Stimulated activated CD4-positive, alpha-beta T cell treated with anti-CD3 and anti-CD28 coated beads, TNF-alpha, amount 100 ng/mL, for 24 hours (primary cell): ENCODE measurements at regions not wholly inside any gene's neighbourhood (a gene's known extent, or its start where the extent isn't known, plus 50 kb on each side); places are given as distances from the start of the nearest gene placed in this dataset.

Experiments
- DNase-seq, 3 experiments: peaks; one replicate each; pipeline ENCODE4 v3.0.0-alpha.2; 2020; ENCODE audit warnings: low read depth in 3 of 3

DNA sequence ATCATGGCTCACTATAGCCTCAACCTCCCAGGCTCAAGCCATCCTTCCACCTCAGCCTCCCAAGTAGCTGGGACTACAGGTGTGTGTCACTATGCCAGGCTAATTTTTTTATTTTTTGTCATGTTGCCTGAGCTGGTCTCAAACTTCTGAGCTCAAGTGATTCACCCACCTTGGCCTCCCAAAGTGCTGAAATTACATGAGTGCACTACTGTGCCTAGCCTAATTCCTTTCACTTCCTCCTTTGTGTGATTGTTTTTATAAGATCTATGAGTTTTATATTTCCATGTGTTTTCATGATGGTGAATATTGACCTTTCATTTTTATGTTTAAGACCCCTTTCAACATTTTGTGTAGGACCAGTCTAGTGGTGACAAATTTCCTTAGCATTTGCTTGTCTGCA lies 55.2 kb upstream of the IL12B start:
- no peak for DNase-seq

DNA sequence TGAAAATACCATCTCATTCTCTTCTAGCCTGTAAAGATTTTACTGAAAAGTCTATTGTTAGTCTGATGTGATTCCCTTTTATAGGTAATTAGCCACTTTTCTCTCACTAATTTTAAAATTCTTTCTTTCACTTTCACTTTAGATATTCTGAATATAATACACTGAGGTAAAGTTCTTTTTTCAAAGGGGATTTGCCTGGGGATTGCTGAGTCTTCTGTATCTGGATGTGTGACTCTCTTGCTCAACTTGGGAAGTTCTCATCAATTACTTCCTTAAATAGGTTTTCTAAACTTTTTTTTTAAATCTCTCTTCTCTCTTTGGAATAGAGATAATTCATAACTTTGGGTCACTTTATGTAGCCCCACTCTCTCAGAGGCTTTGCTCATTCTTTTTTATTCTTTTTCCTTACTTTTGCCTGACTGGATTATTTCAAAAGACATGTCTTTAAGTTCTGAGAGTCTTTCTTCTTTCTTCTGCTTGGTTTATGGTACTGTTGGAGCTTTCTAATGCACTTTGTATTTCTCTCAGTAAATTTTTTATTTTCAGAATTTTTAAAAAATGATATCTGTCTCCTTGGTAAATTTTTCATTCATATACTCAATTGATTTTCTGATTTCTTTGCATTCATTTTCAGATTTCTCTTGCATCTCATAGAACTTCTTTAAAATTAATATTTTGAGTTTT lies 55.9 kb upstream of the IL12B start:
- no peak for DNase-seq

DNA sequence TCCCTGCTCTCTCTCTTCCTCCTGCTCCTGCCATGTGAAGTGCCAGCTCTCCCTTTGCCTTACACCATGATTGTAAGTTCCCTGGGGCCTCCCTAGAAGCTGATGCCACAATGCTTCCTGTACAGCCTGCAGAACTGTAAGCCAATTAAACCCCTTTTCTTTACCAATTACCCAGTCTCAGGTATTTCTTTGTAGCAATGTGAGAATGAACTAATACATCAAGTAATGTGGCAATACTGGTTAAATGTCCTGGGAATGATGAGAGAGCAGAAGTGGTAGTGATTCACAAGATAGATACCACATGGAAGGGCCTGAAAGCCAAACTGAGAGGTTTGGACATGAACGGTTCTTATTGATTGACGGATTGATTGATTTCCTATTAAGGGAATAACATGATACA lies 62.6 kb upstream of the IL12B start:
- no peak for DNase-seq

DNA sequence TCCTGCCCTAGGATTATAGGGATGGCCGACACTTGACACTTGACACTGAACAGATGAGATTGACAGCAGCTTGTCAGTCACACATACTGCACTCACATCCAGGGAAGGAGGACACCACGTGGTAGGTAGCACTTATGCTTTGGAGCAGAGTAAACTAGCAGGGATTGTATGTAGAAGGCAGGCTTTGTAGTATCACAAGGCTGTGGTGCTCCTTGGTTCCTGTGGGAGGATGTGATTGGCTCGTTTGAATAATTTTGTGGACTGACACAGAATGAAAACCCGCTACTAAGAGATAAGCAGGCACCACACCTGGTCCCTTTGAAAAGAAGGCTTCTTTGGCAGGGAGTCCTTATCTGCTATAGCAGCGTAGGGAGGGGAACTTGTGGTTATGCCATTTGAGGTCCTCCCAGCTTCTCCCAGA lies 63.6 kb upstream of the IL12B start:
- DNase-seq: no peak

DNA sequence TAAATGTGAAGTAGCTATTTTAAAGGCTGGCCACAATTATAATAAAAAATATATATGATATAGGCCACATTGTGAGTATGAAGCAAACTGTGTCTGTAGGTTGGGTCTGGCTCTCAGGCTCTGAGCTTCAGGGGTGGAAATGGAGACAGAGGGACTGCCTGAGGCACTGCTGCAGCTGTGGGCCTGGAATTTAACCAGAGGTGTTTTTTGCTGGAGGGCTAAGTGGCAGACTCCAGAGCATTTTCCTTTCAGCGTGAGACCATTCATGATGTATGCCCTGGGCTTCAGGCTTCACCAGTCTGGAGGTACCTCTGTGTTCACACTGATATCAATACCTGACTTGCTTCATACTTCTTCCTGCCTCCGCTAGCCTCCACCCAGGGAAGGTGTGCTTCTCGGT lies 64.9 kb upstream of the IL12B start:
- DNase-seq: no peak

DNA sequence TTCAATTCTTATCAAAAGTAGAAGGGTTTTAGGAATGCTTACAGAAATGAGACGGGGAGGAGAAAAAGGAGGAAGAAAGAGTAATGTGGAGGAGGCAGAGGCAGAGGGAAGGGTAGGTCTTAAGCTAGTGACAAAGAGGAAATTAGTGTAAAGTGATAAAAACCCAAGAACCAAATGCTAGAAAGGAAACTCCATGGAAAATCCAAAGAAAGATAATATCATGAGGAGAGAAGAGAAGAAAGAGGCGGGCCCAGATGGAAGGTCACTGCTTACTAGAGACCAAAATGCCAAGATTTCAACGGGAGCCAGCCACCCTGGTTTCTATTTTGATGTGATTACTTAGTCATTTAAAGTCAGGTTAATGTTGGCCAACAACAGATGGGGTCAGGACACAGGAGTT lies 68.6 kb upstream of the IL12B start:
- DNase-seq: no peak

DNA sequence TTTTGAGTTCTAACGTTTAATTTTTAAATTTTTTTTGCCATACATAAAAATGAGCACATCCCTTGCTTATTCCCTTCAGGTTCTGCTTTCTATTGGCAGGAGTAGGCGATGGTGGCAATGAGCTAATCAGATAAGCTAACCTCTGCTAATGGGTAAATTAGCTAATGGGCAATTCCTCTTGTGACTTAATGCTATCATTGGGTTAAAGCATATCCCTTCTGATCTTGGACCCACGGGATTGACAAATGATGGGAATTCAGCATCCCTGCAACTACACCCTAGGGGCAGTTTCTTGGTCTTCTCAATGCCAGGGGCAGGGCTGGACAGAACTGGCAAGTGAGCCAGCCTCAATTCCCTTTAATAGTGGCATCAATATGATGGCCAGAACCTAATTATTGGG lies 70.2 kb upstream of the IL12B start:
- DNase-seq: no peak

DNA sequence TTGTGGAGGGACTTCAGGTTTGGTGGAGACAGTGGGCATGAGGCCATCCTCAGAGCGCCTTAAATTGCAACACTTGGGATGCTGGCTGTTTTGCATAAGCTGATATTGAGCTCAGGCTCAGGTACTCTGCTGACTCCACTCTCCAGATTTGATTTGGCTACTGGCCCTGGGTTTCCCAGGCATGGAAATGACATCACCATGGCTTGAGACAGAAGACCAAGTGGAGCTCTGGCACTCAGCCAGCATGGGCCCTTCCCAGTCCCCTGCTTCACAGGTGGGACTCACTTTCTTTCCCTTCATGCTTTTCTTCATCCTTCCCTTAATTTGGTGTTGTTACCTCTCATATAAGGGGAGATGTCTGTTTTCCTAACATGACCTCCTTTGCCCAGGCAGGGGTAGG lies 72.0 kb upstream of the IL12B start:
- no peak for DNase-seq

DNA sequence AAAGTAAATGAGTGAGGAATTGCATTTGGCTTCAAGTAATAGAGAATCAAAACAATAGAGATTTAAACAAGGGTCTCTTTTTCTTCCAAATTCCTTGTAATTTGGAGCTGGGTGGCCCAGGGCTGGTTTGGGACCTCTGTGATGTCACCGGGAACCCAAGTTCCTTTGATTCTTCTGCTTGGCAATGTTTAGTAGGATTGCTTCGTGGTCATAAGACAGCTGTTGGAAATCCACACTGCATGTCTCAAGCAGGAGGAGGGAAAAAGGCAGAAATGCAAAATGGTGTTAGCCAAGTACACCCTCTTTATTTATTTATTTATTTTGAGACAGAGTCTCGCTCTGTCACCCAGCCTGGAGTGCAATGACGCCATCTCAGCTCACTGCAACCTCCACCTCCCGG lies 72.6 kb upstream of the IL12B start:
- DNase-seq: no peak

DNA sequence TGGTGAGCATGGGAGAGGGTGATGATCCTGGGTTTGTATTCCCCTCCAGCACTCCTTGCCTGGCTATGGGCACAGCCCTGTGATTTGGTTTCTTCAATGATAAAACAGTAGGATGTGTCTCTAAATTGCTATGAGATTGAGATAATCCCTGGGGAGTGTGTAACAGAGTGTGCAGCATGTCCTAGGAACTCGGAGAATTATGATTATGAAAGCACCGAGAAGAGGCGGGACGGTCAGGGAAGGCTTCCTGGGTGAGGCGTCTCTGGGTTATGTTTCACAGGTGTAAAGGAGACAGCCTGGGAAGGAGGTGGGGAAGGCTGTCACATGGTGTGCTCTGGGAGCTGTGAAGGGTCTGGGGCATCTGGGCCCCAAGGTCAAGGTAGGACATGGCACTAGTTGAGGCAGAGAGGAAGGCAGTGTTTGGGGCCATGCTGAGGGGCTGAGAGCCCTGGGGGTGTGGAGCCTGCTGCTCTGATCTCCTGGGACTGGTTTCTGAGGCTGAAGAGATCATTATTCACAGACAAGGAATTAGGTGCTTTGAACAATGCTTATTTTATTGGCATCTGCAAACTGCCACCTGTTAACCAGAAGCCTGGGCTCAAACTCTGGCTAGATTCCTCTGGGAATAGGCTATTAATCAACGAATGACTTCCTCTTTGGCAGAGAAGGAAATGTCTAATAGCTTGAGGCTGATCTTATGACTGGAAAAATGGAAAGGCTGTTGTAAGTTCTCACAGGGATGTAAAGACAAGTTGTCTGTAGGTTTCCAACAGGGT lies 73.8 kb upstream of the IL12B start:
- DNase-seq: no peak

DNA sequence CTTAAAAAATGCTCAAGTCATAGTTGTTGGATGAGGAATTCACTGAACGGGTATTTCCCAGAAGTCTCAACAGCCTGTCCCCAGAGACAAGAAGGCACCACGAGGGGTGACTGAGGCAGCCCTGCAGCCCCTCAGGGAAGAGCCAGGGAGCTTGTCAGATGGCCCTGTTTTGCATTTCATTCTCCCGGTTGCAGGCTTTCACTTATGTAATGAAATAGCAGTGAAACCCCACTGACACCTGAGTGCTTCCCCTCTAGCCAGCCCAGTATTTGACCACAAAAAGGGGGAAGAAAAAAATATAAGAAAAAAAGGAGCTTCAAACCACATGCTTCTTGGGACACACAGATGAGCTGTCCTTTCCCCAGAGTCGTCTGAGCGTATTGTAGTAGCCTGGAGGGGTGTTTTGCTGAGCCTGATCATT lies 75.3 kb upstream of the IL12B start:
- DNase-seq: no peak

DNA sequence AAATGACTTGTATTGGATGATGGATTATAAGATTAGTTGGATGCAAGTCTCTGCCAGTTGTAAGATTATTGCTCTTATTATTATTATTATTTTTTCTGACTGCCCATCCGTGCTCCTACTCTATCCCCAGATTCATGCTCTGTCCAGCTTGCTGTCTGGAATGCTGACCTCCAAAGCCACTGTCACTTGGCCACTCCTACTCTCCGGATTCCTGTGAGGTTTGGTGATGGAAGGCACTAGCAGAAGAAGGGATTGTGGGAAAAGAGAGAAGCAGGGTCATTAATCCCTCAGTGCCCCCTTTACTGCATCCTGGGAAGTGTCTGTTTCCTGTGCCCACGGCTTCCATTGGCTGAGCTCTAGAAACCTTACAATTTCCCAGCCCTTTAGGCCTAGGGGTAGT lies 76.3 kb upstream of the IL12B start:
- DNase-seq: no peak

DNA sequence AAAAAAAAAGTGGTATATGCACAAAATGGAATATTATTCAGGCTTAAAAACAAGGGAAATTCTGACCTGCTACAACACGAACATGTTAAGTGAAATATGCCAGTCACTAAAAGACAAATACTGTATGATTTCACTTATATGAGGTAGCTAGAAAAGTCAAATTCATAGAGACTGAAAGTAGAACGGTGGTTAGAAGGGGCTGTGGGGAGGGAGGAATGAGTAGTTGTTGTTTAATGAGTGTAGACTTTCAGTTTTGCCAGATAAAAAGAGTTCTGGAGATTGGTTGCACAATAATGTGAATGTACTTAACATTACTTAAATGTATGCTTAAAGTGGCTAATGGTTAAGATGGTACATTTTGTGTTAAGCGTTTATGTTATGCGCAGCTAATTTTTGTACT lies 79.5 kb upstream of the IL12B start:
- peak in 1 of 3 experiments; percentile 26 for DNase-seq

DNA sequence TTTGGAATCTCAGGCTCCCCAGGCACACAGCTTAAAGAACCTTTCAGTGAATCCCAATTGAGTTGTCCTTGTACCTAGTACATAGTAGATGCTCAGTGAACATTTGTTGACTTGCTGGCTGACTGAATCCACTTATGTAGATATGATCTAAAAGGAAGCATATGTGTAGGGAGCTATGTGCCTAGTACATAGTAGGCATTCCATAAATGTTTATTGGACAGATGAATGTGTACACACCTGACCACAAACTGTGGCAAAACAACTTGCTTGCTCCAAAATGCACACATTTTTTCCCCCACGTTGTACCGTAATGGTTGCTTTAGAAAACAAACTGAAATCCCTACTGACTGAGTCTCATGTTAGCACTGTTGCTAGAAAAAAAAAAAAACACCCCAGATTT lies 80.2 kb upstream of the IL12B start:
- no peak for DNase-seq

DNA sequence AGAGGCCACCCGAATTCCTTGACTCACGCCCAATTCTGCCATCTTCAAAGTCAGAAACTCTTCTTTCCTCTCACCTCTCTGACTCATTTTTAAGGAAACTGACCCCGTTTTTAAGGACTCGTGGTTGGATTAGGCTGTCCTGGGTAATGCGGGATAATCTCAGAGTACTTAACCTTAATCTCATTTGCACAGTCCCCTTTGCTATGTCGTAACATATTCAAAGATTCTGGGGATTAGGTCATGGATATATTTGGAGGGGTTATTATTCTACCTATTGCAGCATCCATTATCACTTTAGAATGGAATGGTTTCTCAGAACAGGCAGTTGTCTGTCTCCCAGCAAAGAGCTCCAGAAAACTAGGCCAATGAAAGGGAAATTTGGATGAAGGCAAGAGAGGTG lies 80.8 kb upstream of the IL12B start:
- no peak for DNase-seq

DNA sequence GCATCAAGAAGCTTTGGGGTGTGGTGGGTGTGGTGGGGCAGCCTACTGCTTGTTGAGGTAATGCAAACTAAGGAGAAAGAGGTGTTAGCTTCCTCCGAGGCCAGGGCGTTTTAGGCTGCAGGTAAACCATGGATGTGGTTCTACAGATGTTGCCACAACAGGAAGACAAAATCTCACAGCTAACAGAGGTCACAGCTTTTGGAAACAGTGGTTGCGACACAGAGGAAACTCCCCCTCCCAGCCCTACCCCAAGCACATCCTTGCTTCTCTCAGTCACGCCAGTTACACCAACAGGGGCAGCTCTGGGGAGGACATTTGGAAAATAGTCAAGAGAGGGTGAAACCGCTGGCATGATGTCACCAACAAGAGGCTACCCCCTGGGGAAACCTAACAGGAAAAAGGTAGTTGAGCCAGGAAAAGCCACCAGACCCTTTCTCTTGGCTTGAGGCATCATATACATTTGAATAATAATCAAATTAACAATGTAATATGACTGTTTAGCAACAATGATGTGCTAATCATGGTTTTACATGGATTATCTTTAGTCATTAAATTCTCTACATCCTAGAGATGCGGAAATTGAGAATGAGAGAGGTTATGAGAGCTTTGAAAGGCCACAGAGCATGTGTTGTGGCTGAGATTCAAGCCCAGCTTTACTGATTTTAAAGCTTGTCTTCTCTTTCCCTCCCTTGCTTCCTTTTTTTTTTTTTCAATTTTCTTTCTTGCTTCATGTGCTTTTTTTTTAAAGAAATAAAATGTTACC lies 82.2 kb upstream of the IL12B start:
- peak; percentile 19 to 65 (median 37) for DNase-seq

DNA sequence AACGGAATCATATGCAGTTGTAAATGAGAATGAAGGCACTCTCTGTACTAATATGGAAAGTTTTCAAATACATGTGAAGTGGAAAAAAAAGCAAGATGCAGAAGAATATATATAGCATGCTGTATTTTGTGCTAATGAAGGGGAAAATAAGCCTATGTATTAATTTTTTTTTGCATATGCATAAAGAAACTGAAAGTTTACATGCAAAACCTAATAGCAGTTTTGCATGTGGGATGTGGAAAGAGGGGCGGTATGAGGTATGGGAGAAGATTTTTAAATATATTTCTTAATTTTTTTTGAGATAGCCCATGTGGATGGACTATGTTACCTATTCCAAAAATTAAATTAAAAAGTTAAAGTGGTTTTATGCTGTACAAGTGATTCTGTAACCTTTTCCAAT lies 83.7 kb upstream of the IL12B start:
- no peak for DNase-seq

DNA sequence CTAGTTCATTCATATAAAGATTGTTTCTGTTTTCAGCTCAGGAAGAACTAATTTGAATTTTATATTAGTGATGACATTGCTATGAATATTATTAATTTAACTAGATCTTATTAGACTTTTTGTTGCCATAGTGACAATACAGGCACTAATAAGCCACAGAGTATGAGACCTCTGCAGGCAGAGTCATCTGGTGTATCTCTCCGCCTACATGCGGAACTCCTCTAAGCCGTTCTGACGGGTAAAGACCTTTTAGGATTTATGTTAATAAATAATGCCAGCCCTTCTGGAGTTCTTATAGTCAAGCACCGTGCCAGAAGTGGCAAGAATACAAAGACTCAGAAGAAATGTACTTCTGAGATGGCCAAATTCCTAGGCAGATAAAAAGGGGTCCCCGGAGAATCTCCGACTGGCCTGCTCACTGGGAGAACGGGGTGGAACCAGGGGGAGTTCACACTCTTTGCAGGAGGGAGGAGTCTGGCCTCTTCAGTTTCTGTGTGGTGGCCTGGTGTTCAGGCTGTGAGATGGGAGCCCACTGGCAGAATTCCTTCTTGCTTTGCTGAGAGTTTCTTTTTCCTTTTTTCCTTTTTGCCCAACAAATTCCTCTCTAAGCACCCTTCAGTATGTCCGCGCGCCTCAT lies 85.1 kb upstream of the IL12B start:
- DNase-seq: no peak

DNA sequence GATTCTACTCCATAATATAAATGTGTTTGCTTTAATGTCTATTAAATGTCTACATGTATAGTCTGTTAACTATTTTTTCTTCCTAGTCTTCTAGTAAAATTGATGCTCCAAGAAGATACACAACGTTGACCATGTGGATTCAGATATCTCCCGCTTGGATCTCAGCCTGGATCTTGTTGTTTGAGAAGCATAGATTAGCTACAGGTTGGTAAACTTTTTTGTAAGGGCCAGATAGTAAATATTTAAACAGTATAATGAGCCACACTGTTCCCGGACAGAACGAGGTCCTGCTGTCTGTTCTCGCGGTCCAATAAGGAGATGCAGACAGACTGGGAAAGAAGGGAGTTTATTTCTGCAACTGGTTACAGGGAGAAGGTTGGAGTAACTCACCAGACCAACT lies 86.2 kb upstream of the IL12B start:
- no peak for DNase-seq

DNA sequence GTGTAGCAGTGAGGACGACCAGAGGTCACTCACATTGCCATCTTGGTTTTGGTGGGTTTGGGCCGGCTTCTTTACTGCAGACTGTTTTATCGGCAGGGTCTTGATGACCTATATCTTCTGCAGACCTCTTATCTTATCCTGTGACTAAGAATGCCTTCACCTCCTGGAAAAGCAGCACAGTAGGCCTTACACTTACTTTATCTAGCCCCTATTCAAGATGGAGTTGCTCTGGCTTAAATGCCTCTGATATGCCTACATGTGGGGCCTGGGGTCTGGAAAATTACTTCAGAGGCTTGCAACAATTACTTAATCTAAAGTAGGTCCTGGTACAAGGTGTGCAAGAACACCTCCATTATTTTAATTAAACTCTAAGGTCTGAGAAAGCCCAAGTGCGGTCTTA lies 86.9 kb upstream of the IL12B start:
- no peak for DNase-seq

DNA sequence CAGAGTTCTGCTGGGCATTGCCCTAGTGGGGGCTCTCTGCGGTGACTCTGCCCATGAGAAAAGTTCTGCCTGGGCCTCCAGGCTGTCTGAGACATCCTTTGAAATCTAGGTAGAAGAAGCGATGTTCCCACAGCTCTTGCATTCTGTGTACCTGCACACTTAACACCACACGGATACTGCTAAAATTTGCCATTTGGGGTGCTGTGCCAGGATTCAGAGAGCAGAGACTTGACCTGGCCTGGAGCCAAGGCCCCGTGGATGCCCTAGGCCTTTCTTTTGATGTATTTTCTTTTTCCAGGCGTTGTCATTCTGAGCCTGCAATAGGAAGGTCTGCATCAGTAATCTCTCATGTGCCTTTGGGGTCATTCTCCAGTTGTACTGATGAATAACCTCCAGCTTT lies 89.3 kb upstream of the IL12B start:
- no peak for DNase-seq

DNA sequence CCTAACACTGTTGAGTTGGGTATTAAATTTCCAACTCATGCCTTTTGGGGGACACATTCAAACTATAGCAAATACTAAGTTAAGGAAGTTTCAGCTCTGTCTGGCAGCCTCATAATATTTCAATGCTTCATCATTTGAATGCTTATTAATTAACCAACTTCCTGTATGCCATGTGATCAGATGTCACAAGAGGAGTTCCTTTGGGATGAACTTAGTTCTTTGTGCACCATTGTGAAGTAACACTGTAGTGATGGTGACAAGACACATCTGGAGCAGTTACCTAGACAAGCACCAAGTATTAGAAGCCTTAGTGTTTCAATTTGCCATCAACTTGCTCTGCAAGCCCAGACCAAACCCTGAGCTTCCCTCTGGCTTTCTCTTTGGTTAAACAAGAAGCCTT lies 90.7 kb upstream of the IL12B start:
- DNase-seq: no peak
